Subcutaneous abdominal adipose tissue (tissue), 5 donors: ENCODE measurements at regions not wholly inside any gene's neighbourhood (a gene's known extent, or its start where the extent isn't known, plus 50 kb on each side); places are given as distances from the start of the nearest gene placed in this dataset.
"Not testable (repeated sequence)": the region's sequence is repeated elsewhere in the genome, so short reads cannot be mapped to it uniquely, and the experiment has no call there.

Experiments used
- H3K27ac ChIP-seq: one replicate; pipeline ENCODE4 v1.7.0; 2013; ENCODE audit warnings: low read depth, mild to moderate bottlenecking, inconsistent platforms, low read length, moderate library complexity
- H3K27me3 ChIP-seq, 5 donors: one replicate each; pipeline ENCODE4 v1.7.0; 2013; ENCODE audit warnings: low read length in 5 of 5, inconsistent platforms in 1 of 5; ENCODE audit not compliant: control insufficient read depth in 5 of 5, insufficient read depth in 4 of 5
- H3K36me3 ChIP-seq, 5 donors: one replicate each; pipeline ENCODE4 v1.7.0; 2013; ENCODE audit warnings: low read length in 5 of 5; ENCODE audit not compliant: control insufficient read depth in 5 of 5, insufficient read depth in 5 of 5
- H3K4me1 ChIP-seq, 5 donors: one replicate each; pipeline ENCODE4 v1.7.0; 2013; ENCODE audit warnings: low read length in 5 of 5, mild to moderate bottlenecking in 3 of 5, moderate library complexity in 1 of 5; ENCODE audit not compliant: control insufficient read depth in 5 of 5, insufficient read depth in 5 of 5
- H3K4me3 ChIP-seq, 5 donors: one replicate each; pipeline ENCODE4 v1.7.0; 2013; ENCODE audit warnings: low read length in 5 of 5, low read depth in 1 of 5
- H3K9ac ChIP-seq, 5 donors: one replicate each; pipeline ENCODE4 v1.7.0; 2013; ENCODE audit warnings: low read length in 5 of 5, mild to moderate bottlenecking in 4 of 5, moderate library complexity in 3 of 5
- H3K9me3 ChIP-seq, 5 donors: one replicate each; pipeline ENCODE4 v1.7.0; 2013; ENCODE audit warnings: low read length in 5 of 5; ENCODE audit not compliant: control insufficient read depth in 5 of 5
- donor health status: healthy.
- donor health status: healthy.
- donor health status: healthy.
- donor health status: healthy.
- donor health status: healthy.

GRCh38 chr9:71515626-71516025 is 252.7 kb downstream of the CEMIP2 start:
- Histone ChIP-seq H3K9me3 (no peaks in the 10 kb centered on the region), H3K4me3 (no peak overlapping the region), H3K36me3 (no peaks in the 10 kb centered on the region), H3K4me1 (peaks cover 0 to 35% (median 16%) of the 10 kb centered on the region in 5 donors), H3K9ac (no peak overlapping the region), H3K27me3 (no peaks in the 10 kb centered on the region), H3K27ac (no peak overlapping the region)

GRCh38 chr9:71515107-71515506 is 253.2 kb downstream of the CEMIP2 start:
- Histone ChIP-seq H3K27me3 (no peaks in the 10 kb centered on the region), H3K36me3 (no peaks in the 10 kb centered on the region), H3K9ac (no peak overlapping the region), H3K9me3 (no peaks in the 10 kb centered on the region), H3K4me1 (peaks cover 0 to 35% (median 16%) of the 10 kb centered on the region in 5 donors), H3K27ac (no peak overlapping the region), H3K4me3 (no peak overlapping the region)

DNA sequence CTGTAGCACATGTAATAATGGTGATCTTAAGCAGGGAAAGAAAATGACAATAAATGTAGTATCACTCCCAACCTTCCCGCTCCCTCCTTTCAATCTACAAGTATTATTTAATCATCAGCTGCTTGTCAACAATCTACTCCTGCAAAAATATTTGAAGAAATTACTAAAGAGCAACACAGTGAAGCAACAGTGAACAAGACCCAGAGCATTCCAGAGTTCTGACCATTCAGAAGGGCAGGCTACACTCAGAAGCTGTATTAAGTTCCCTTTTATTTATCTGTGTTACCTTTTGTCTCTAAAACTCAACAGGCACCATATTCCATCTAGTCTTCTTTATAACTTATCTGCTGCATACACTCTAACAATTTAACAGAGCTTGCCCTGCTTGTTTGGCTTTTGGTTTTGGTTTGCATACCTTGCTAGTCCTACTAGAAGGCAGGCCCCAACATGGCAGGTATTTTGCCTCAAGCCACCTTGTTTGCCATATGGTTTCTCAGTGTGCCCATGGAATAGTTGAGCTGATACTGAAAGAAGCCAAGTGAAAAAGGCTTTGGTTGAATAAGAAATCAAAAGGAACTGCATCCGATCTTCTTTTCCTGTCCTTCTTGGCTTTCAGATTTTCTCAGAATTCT is 253.9 kb downstream of the CEMIP2 start:
- H3K4me1 ChIP-seq, result peaks cover 0 to 29% (median 15%) of the 10 kb centered on the region in 5 donors
- no peak overlapping the region for H3K9ac ChIP-seq
- H3K4me3 ChIP-seq, result no peak overlapping the region
- H3K36me3 ChIP-seq, result no peaks in the 10 kb centered on the region
- no peak overlapping the region for H3K27ac ChIP-seq
- H3K27me3 ChIP-seq, result no peaks in the 10 kb centered on the region
- no peaks in the 10 kb centered on the region for H3K9me3 ChIP-seq

GRCh38 chr9:71509054-71509453 is 259.3 kb downstream of the CEMIP2 start:
- peaks cover 0 to 5% (median 0%) of the 10 kb centered on the region in 5 donors for H3K4me1 ChIP-seq
- H3K9ac ChIP-seq, result no peak overlapping the region
- H3K36me3 ChIP-seq, result no peaks in the 10 kb centered on the region
- H3K4me3 ChIP-seq, result no peak overlapping the region
- H3K27me3 ChIP-seq, result no peaks in the 10 kb centered on the region
- no peak overlapping the region for H3K27ac ChIP-seq
- no peaks in the 10 kb centered on the region for H3K9me3 ChIP-seq

DNA sequence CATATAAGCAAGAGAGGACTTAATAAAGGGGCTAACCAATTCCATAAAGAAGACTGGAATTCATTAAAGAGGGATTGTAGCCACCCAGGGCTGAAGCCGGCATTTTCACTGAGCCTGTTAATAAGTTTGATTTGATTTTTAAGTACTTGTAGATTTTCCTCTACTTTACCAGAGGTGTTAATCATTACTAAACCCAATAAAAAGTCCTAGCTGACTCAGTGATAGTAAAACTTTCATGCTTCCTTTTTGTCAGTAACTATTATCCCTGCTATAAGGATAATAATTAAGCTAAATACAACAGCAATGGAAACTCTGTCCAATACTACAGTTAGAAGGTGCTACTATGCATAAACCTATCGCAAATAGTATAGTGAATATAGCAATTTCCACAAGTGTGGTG is 260.2 kb downstream of the CEMIP2 start:
- H3K27me3 ChIP-seq, H3K9me3 ChIP-seq, H3K36me3 ChIP-seq, H3K4me3 ChIP-seq, H3K27ac ChIP-seq, H3K9ac ChIP-seq, H3K4me1 ChIP-seq: not testable (repeated sequence)

GRCh38 chr9:71506821-71507220 is 261.5 kb downstream of the CEMIP2 start:
- Histone ChIP-seq H3K4me3 (no peak overlapping the region), H3K36me3 (no peaks in the 10 kb centered on the region), H3K27ac (no peak overlapping the region), H3K27me3 (no peaks in the 10 kb centered on the region), H3K9ac (no peak overlapping the region), H3K9me3 (no peaks in the 10 kb centered on the region), H3K4me1 (peaks cover 0 to 5% (median 0%) of the 10 kb centered on the region in 5 donors)

GRCh38 chr9:71504636-71505035 is 263.7 kb downstream of the CEMIP2 start:
- H3K36me3 ChIP-seq, result no peaks in the 10 kb centered on the region
- H3K9me3 ChIP-seq, result no peaks in the 10 kb centered on the region
- H3K4me1 ChIP-seq, result peaks cover 0 to 5% (median 0%) of the 10 kb centered on the region in 5 donors
- H3K9ac ChIP-seq, result no peak overlapping the region
- no peak overlapping the region for H3K27ac ChIP-seq
- no peak overlapping the region for H3K4me3 ChIP-seq
- H3K27me3 ChIP-seq, result no peaks in the 10 kb centered on the region

DNA sequence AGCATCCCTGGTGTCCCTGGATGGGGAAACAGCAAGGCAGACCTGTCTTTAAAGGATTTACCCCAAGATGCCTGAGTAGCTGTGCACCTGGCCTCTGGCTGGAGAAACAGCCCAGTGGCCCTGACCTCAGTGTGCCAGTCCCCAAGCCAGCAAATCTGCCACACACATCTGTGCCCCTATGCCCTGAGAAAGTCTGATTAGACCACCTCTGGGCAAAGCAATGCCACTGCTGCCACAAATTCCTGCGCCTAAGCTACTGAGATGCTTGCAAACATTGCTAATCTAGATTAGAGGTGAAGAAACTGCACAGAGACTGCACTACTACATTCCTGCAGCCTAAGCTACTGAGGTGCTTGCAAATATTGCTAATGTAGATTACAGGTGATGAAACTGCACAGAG is 269.6 kb downstream of the CEMIP2 start:
- Histone ChIP-seq H3K4me3 (peak overlapping the region in 1 of 5 donors; percentile 37), H3K27me3 (no peaks in the 10 kb centered on the region), H3K36me3 (no peaks in the 10 kb centered on the region), H3K9me3 (peaks cover 0 to 10% (median 6%) of the 10 kb centered on the region in 5 donors), H3K27ac (no peak overlapping the region), H3K9ac (no peak overlapping the region), H3K4me1 (no peaks in the 10 kb centered on the region)

- no peak overlapping the region for H3K4me3 ChIP-seq
- no peak overlapping the region for H3K27ac ChIP-seq
- no peaks in the 10 kb centered on the region for H3K9me3 ChIP-seq
- H3K9ac ChIP-seq, result no peak overlapping the region
- peaks cover 0 to 2% (median 0%) of the 10 kb centered on the region in 5 donors for H3K4me1 ChIP-seq
- H3K27me3 ChIP-seq, result no peaks in the 10 kb centered on the region
- no peaks in the 10 kb centered on the region for H3K36me3 ChIP-seq
Measured at GRCh38 chr9:71490810-71491209, 277.5 kb downstream of the CEMIP2 start.

DNA sequence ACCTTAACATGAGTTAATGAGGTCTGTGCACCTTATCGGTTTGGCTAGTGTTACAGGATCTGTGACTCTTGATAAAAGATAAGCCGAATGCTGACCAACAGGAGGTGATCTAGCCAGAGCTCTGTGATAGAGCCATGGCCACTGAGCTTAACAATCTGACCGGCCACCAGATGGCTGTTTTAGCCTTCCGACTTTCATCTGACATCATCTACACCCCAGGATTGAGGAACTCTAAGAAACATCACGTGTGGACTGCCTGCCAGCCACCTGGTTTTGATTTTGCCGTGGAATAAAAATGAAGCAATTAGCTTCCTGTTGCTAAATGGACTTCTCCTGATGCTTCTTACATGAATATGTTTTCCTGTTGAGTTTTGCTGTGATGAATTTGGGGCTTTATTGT is 281.3 kb downstream of the CEMIP2 start:
- peaks cover 0 to 7% (median 0%) of the 10 kb centered on the region in 5 donors for H3K4me1 ChIP-seq
- no peak overlapping the region for H3K27ac ChIP-seq
- H3K9ac ChIP-seq, result no peak overlapping the region
- no peak overlapping the region for H3K4me3 ChIP-seq
- no peaks in the 10 kb centered on the region for H3K36me3 ChIP-seq
- H3K9me3 ChIP-seq, result no peaks in the 10 kb centered on the region
- no peaks in the 10 kb centered on the region for H3K27me3 ChIP-seq
